Lower leg skin (tissue), 4 donors: ENCODE measurements at regions not wholly inside any gene's neighbourhood (a gene's known extent, or its start where the extent isn't known, plus 50 kb on each side); places are given as distances from the start of the nearest gene placed in this dataset.

Experiments
- DNase-seq, 2 donors: peaks; one replicate each; pipeline ENCODE4 v3.0.0-alpha.2; 2019; ENCODE audit warnings: low spot score in 2 of 2
- H3K4me3 ChIP-seq: fragments of 200-600 bp; sonication (generic); 2 replicates; pipeline ENCODE4 v1.5.1; 2017; ENCODE audit warnings: mild to moderate bottlenecking, low read depth; ENCODE audit not compliant: poor library complexity, severe bottlenecking
- CTCF ChIP-seq, 3 donors: fragments of 450-650 bp; IDR thresholded peaks; one replicate each; pipeline ENCODE4 v1.5.1; 2016; ENCODE audit warnings: antibody characterized with exemption in 3 of 3, mild to moderate bottlenecking in 3 of 3, moderate library complexity in 2 of 3
- POLR2A ChIP-seq, 2 donors: fragments of 450-650 bp; IDR thresholded peaks; one replicate each; pipeline ENCODE4 v1.6.1; 2016 to 2017; ENCODE audit warnings: antibody characterized with exemption in 2 of 2, mild to moderate bottlenecking in 1 of 2, moderate library complexity in 1 of 2
- WGBS, 2 donors: methylation state at CpG; one replicate each; pipeline ENCODE4 v1.1.5; 2018; 5-methylcytosine and 5-hydroxymethylcytosine counted together
- intact Hi-C: fragments of 100-400 bp; cut with DNase I; formaldehyde crosslinking; loops from one replicate; pipeline ENCODE4 v1.15.0; 2023; ENCODE audit warnings: low total_unique reads

GRCh38 chr11:97280347-97280746 lies 890.5 kb downstream of the JRKL start:
- H3K4me3 ChIP-seq: no peak overlapping the region
- intact Hi-C loops: no loop called here
- no peak for TF ChIP-seq CTCF (IDR thresholded peaks at IDR 0.05)
- TF ChIP-seq POLR2A (IDR thresholded peaks at IDR 0.05): no peak
- no peak for DNase-seq
- 81 to 85% methylated on average over 2 of the region's 2 CpGs for WGBS, 2 donors

- 84 to 89% methylated on average over 2 of the region's 2 CpGs for WGBS, 2 donors
- H3K4me3 ChIP-seq: no peak overlapping the region
- DNase-seq: no peak
- intact Hi-C loops: no loop called here
- no peak for TF ChIP-seq CTCF (IDR thresholded peaks at IDR 0.05)
- TF ChIP-seq POLR2A (IDR thresholded peaks at IDR 0.05): no peak
These were observed 900.0 kb downstream of the JRKL start for GRCh38 chr11:97289823-97290222.

GRCh38 chr11:97290464-97291041 lies 900.7 kb downstream of the JRKL start:
- intact Hi-C loops: no loop called here
- 33 to 58% methylated on average over 3 of the region's 3 CpGs for WGBS, 2 donors
- no peak for TF ChIP-seq CTCF (IDR thresholded peaks at IDR 0.05)
- no peak for TF ChIP-seq POLR2A (IDR thresholded peaks at IDR 0.05)
- H3K4me3 ChIP-seq: no peak overlapping the region
- DNase-seq: no peak

- intact Hi-C loops: no loop called here
- 89 to 91% methylated on average over 5 of the region's 5 CpGs for WGBS, 2 donors
- H3K4me3 ChIP-seq: no peak overlapping the region
- TF ChIP-seq CTCF (IDR thresholded peaks at IDR 0.05) (no peak), POLR2A (IDR thresholded peaks at IDR 0.05) (no peak)
- DNase-seq: no peak
These were observed 906.5 kb downstream of the JRKL start for GRCh38 chr11:97296301-97296700.

- no peak overlapping the region for H3K4me3 ChIP-seq
- no peak for TF ChIP-seq POLR2A (IDR thresholded peaks at IDR 0.05)
- TF ChIP-seq CTCF (IDR thresholded peaks at IDR 0.05): no peak
- DNase-seq: no peak
- intact Hi-C loops: no loop called here
- 66 to 67% methylated on average over 2 of the region's 2 CpGs for WGBS, 2 donors
These were observed 919.5 kb downstream of the JRKL start for GRCh38 chr11:97309291-97309690.

- no peak overlapping the region for H3K4me3 ChIP-seq
- intact Hi-C loops: no loop called here
- TF ChIP-seq POLR2A (IDR thresholded peaks at IDR 0.05) (no peak), CTCF (IDR thresholded peaks at IDR 0.05) (no peak)
- WGBS, 2 donors: 58 to 67% methylated on average over 2 of the region's 2 CpGs
- no peak for DNase-seq
These were observed 935.9 kb downstream of the JRKL start for GRCh38 chr11:97325693-97326092.
